ENCODE measurements at regions not wholly inside any gene's neighbourhood (a gene's known extent, or its start where the extent isn't known, plus 50 kb on each side); places are given as distances from the start of the nearest gene placed in this dataset.

GRCh38 chr6:94651239-94651638 lies 926.1 kb upstream of the MANEA start:
- H3K4me1 ChIP-seq = no peaks in the 10 kb centered on the region
- no peak for TF ChIP-seq CTCF (IDR thresholded peaks at IDR 0.05)
- intact Hi-C loops (cut with DNase I) = no loop called here

GRCh38 chr6:94645191-94645590 lies 932.1 kb upstream of the MANEA start:
- H3K4me1 ChIP-seq = no peaks in the 10 kb centered on the region
- TF ChIP-seq CTCF (IDR thresholded peaks at IDR 0.05) = no peak
- no peaks in the 10 kb centered on the region for H3K27me3 ChIP-seq
- no peaks in the 10 kb centered on the region for H3K9me3 ChIP-seq
- intact Hi-C loops (cut with DNase I) = no loop called here
- H3K36me3 ChIP-seq = no peaks in the 10 kb centered on the region
- H3K4me3 ChIP-seq = no peak overlapping the region
- DNase-seq (ENCODE audit: low spot score in 2 of 2) = no peak
- H3K27ac ChIP-seq = no peak overlapping the region

More at GRCh38 chr6:94651239-94651638, 926.1 kb upstream of the MANEA start:
- H3K36me3 ChIP-seq = no peaks in the 10 kb centered on the region
- no peaks in the 10 kb centered on the region for H3K9me3 ChIP-seq
- no peak overlapping the region for H3K27ac ChIP-seq
- DNase-seq (ENCODE audit: low spot score in 2 of 2) = no peak
- H3K4me3 ChIP-seq = no peak overlapping the region
- no peaks in the 10 kb centered on the region for H3K27me3 ChIP-seq

GRCh38 chr6:94639564-94639963 lies 937.8 kb upstream of the MANEA start:
- Histone ChIP-seq H3K9me3 (no peaks in the 10 kb centered on the region), H3K27me3 (no peaks in the 10 kb centered on the region), H3K4me1 (no peaks in the 10 kb centered on the region), H3K4me3 (no peak overlapping the region), H3K27ac (no peak overlapping the region), H3K36me3 (no peaks in the 10 kb centered on the region)
- intact Hi-C loops (cut with DNase I) = no loop called here
- no peak for TF ChIP-seq CTCF (IDR thresholded peaks at IDR 0.05)
- no peak for DNase-seq (ENCODE audit: low spot score in 2 of 2)

GRCh38 chr6:94636780-94637385 lies 940.5 kb upstream of the MANEA start:
- Histone ChIP-seq H3K36me3 (no peaks in the 10 kb centered on the region), H3K9me3 (no peaks in the 10 kb centered on the region), H3K27ac (no peak overlapping the region), H3K27me3 (no peaks in the 10 kb centered on the region), H3K4me1 (no peaks in the 10 kb centered on the region), H3K4me3 (no peak overlapping the region)
- TF ChIP-seq CTCF (IDR thresholded peaks at IDR 0.05) = no peak
- intact Hi-C loops (cut with DNase I) = no loop called here
- DNase-seq (ENCODE audit: low spot score in 2 of 2) = no peak

- no peaks in the 10 kb centered on the region for H3K27me3 ChIP-seq
- DNase-seq (ENCODE audit: low spot score in 2 of 2) = no peak
- no peaks in the 10 kb centered on the region for H3K9me3 ChIP-seq
- no peaks in the 10 kb centered on the region for H3K4me1 ChIP-seq
- H3K4me3 ChIP-seq = no peak overlapping the region
- no peak for TF ChIP-seq CTCF (IDR thresholded peaks at IDR 0.05)
- intact Hi-C loops (cut with DNase I) = no loop called here
- no peaks in the 10 kb centered on the region for H3K36me3 ChIP-seq
- no peak overlapping the region for H3K27ac ChIP-seq
Observed at GRCh38 chr6:94623586-94623985, 953.7 kb upstream of the MANEA start.

- intact Hi-C loops (cut with DNase I) = no loop called here
- no peaks in the 10 kb centered on the region for H3K4me1 ChIP-seq
- no peaks in the 10 kb centered on the region for H3K9me3 ChIP-seq
- no peaks in the 10 kb centered on the region for H3K27me3 ChIP-seq
- no peaks in the 10 kb centered on the region for H3K36me3 ChIP-seq
- no peak overlapping the region for H3K27ac ChIP-seq
- no peak for TF ChIP-seq CTCF (IDR thresholded peaks at IDR 0.05)
- DNase-seq (ENCODE audit: low spot score in 2 of 2) = no peak
- no peak overlapping the region for H3K4me3 ChIP-seq
Observed at GRCh38 chr6:94622783-94623182, 954.6 kb upstream of the MANEA start.

All from ascending aorta (tissue), 2 donors.